Ramos (cell line): ENCODE measurements at regions not wholly inside any gene's neighbourhood (a gene's known extent, or its start where the extent isn't known, plus 50 kb on each side); places are given as distances from the start of the nearest gene placed in this dataset.
"Not testable (repeated sequence)": the region's sequence is repeated elsewhere in the genome, so short reads cannot be mapped to it uniquely, and the experiment has no call there.

Experiments used
- in situ Hi-C: fragments of 300-500 bp; cut with MboI; formaldehyde crosslinking; loops from one replicate; pipeline ENCODE4 v1.14.3; 2022; ENCODE audit warnings: low sequenced_read_pairs; ENCODE audit not compliant: unreplicated experiment

GRCh38 chr9:25864509-25864908, 186.3 kb upstream of the TUSC1 start:
- in situ Hi-C loops: no loop called here

- in situ Hi-C loops: no loop called here
These were observed 183.2 kb upstream of the TUSC1 start for GRCh38 chr9:25861421-25861820.

- in situ Hi-C loops: no loop called here
These were observed 178.9 kb upstream of the TUSC1 start for GRCh38 chr9:25857147-25857546.

- in situ Hi-C loops: no loop called here
These were observed 172.6 kb upstream of the TUSC1 start for GRCh38 chr9:25850803-25851202.

DNA sequence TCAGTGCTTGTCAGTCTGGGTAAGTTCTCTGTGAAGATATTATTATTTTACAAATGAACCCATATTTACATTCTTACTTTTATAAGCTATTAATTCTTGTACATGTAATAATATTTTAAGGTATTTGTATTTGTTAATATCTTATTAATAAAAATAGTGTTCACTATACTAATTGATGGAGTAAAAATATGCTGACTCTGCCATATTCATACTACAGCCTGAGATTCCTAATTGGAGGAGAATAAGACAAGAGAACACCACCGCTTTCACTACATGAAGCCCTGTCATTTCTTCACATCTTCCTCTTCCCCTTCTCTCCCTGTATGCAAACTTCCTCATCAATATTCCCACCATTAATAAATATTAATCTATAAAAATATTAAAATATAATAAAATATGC, 167.6 kb upstream of the TUSC1 start:
- in situ Hi-C loops: no loop called here

- in situ Hi-C loops: no loop called here
These were observed 152.1 kb upstream of the TUSC1 start for GRCh38 chr9:25830381-25830780.

DNA sequence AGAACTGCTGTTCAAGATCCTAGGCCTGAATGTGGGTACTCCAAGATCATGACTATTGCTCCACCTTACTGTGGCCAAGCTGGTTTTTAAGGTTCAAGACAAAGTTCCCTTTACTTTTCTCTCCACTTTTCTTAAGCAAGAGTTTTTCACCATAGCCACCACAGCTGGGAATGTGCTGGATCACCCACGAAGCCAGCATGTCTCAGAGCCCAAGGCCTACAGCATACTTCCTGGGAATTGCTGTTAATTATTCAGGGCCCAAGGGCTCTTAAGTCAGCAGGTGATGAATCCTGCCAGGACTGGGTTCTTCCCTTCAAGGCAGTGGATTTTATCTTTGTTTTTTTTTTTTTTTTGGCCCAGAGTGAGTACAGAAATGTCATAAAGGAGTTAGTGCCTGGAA, 149.4 kb upstream of the TUSC1 start:
- in situ Hi-C loops: no loop called here

DNA sequence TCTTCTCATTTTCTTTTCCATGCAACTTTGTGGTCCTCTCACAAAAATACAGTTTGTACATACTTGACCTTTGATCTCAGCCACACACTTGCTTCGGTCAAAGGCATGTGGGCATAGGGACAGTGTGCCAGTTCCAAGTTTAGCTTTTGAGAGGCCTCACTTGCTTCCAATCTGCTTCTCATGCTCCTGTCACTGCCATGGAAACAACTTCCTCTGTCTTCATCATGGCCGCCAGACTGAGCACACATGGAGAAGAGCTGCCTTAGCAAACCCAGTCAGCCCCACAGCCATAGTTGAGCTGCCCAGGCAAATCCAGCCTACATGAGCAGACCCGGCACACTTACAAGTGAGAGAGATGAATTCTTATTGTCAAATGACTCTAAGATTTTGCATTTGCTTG, 138.2 kb upstream of the TUSC1 start:
- in situ Hi-C loops: no loop called here

DNA sequence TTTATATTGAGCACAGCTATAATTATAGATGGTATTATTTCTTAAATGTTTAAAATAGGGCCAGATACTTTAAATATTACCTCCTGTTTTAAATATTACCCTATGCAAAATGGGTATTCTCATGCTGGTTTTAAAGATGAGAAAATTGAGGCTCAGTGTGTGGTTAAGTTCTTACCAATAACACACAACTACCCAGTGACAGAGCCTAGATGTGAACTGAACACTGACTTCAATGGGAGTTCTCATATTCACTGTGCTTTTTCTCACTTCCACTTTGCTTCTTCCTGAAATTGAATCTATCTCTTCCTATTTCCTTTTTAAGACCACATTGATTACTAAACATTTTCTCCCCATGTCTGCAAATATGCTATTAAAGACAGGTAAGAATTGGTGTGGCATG, 135.8 kb upstream of the TUSC1 start:
- in situ Hi-C loops: no loop called here

DNA sequence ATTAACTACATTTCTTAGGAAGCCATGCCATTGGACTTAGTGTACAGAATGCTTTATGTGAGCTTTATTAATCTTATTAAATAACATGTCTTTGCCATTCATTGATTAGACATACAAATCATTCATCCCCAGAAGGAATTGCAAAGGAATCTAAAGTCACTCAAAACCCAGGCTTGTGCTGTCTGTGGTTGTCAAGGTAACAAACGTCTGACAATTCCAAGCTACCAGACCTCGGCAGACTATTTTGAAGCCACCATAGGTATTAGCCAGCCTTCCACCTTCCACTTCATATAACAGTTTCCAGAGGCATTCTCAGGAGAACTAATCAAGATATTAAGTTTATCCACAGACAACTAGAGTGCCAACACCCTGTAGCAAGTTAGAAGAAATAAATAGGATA, 135.2 kb upstream of the TUSC1 start:
- in situ Hi-C loops: no loop called here

GRCh38 chr9:25808554-25808953, 130.3 kb upstream of the TUSC1 start:
- in situ Hi-C loops: no loop called here

GRCh38 chr9:25804856-25805255, 126.6 kb upstream of the TUSC1 start:
- in situ Hi-C loops: no loop called here

DNA sequence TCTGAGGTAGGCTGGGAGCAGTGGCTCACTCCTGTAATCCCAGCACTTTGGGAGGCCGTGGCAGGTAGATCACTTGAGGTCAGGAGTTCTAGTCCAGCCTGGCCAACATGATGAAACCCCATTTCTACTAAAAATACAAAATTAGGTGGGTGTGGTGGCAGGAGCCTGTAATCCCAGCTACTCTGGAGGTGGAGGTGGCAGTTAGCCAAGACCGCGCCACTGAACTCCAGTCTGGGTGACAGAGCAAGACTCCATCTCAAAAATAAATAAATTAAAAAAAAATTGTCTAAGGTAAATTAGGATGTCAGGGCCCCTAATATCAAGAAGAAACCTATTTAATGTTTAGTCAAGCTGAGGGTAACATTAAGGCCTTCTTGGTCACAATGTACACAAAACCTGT, 123.7 kb upstream of the TUSC1 start:
- in situ Hi-C loops: not testable (repeated sequence)

DNA sequence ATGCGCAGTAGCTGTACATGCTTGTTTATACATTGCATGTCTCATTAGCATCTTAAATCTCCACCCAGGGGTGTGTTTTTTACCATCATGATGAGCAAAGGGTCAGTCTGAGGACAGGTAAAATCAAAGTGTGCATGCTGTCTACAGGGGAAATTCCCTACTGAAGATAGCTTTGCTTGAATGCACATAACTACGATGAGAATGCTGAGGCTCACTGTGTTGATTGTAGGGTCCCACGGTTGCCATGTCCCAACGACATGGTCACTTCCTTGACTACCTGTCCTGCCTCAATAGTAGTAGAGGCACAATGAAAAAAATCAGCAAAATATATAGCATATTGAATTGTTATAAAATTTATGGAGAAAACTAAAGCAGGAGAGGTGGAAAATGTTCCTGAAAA, 95.6 kb upstream of the TUSC1 start:
- in situ Hi-C loops: no loop called here

- in situ Hi-C loops: no loop called here
These were observed 77.7 kb upstream of the TUSC1 start for GRCh38 chr9:25755951-25756350.

- in situ Hi-C loops: no loop called here
These were observed 74.2 kb upstream of the TUSC1 start for GRCh38 chr9:25752398-25752797.

- in situ Hi-C loops: no loop called here
These were observed 64.0 kb upstream of the TUSC1 start for GRCh38 chr9:25742256-25742655.

DNA sequence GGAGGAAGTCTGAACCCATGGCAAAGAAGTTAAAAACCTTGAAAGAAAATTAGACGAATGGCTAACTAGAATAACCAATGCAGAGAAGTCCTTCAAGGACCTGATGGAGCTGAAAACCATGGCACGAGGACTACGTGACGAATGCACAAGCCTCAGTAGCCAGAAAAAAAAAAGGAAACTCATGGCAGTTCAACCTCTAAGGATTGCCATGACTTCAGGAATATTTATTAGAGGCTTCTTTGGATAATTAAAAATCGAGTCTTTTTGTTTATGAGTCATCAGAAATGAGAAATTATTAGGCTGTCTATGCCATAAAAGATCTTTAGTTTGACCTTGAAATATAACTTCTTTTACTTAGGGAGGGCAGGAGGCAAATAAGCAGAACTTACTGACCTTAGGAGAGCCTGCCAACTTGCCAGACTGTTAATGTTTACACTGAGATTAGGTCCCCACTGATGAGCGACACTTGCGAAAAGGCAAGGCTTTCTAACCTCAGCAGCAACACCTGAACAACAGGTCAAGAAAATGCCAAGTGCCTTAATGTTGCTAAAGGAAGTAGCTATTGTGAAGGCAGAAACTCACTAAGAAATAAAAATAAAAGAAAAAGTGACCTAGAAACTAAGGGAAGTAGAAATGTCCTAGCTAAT, 55.2 kb upstream of the TUSC1 start:
- in situ Hi-C loops: no loop called here

DNA sequence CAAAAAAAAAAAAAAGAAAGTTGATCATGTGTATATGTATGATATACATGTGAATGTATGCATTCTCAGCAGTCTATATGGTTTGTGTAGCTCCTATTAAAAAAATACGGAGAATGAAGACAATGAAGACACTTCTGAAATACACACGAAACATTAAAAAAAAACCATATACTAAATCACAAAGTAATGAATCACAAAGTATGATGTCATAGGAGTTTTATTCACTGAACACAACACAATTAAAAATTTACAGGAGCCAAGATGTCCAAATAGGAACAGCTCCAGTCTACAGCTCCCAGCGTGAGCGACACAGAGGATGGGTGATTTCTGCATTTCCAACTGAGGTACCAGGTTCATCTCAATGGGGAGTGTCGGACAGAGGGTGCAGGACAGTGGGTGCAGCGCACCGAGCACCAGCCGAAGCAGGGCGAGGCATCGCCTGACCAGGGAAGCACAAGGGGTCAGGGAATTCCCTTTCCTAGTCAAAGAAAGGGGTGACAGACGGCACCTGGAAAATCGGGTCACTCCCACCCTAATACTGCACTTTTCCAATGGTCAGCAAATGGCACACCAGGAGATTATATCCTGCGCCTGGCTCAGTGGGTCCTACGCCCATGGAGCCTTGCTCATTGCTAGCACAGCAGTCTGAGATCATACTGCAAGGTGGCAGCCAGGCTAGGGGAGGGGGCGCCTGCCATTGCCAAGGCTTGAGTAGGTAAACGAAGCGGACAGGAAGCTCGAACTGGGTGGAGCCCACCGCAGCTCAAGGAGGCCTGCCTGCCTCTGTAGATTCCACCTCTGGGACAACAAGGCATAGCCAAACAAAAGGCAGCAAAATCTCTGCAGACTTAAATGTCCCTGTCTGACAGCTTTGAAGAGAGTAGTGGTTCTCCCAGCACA, 53.9 kb upstream of the TUSC1 start:
- in situ Hi-C loops: not testable (repeated sequence)
